Heart left ventricle (tissue), 16 donors: ENCODE measurements at regions not wholly inside any gene's neighbourhood (a gene's known extent, or its start where the extent isn't known, plus 50 kb on each side); places are given as distances from the start of the nearest gene placed in this dataset.
A peak's percentile ranks its signal among the peaks of the same experiment; 100 is the strongest.

ENCODE experiments used
- ATAC-seq, 4 donors: fragments of 200-7000 bp; cut with Tn5 transposase; one replicate each; pipeline ENCODE4 v1.9.1; 2020 to 2022; ENCODE audit warnings: moderate library complexity in 4 of 4, mild to moderate bottlenecking in 3 of 4, moderate number of reproducible peaks in 1 of 4
- DNase-seq, 5 donors: peaks; one replicate each; pipeline ENCODE4 v3.0.0-alpha.2; 2020
- H3K27ac ChIP-seq, 12 donors: fragments of 200-600 bp; sonication (generic) in 4 of 12; one replicate each; pipeline versions ENCODE4 v1.5.0 to v1.8.0; 2016 to 2022; ENCODE audit warnings: mild to moderate bottlenecking in 2 of 12
- H3K27me3 ChIP-seq, 9 donors: fragments of 200-600 bp; sonication (generic) in 2 of 9; one replicate each; pipeline versions ENCODE4 v1.5.1 to v1.8.0; 2016 to 2022; ENCODE audit warnings: mild to moderate bottlenecking in 3 of 9
- H3K36me3 ChIP-seq, 9 donors: fragments of 200-600 bp; sonication (generic) in 2 of 9; one replicate each; pipeline versions ENCODE4 v1.5.0 to v1.8.0; 2018 to 2022; ENCODE audit warnings: mild to moderate bottlenecking in 2 of 9
- H3K4me1 ChIP-seq, 12 donors: fragments of 200-600 bp; sonication (generic) in 4 of 12; one replicate each; pipeline versions ENCODE4 v1.5.0 to v1.8.0; 2016 to 2022; ENCODE audit warnings: mild to moderate bottlenecking in 3 of 12
- H3K4me3 ChIP-seq, 12 donors: fragments of 200-600 bp; sonication (generic) in 4 of 12; one replicate each; pipeline versions ENCODE4 v1.5.0 to v1.8.0; 2017 to 2022; ENCODE audit warnings: mild to moderate bottlenecking in 9 of 12, moderate library complexity in 4 of 12
- H3K9me3 ChIP-seq, 12 donors: fragments of 200-600 bp; sonication (generic) in 4 of 12; one replicate each; pipeline versions ENCODE4 v1.5.0 to v1.8.0; 2016 to 2022; ENCODE audit warnings: mild to moderate bottlenecking in 1 of 12
- POLR2A ChIP-seq, 2 donors: fragments of 450-650 bp; IDR thresholded peaks; one replicate each; pipeline ENCODE4 v1.6.1; 2017; ENCODE audit warnings: antibody characterized with exemption in 2 of 2, mild to moderate bottlenecking in 2 of 2, moderate library complexity in 2 of 2
- WGBS, 4 donors: extraction: QIAGEN DNeasy Blood & Tissue Kit in 2 of 4; methylation state at CpG; one replicate each; pipeline versions ENCODE4 v1.1.5 to v1.1.7; 2013 to 2018; 5-methylcytosine and 5-hydroxymethylcytosine counted together
- intact Hi-C, 10 donors: fragments of 100-400 bp; cut with DNase I; formaldehyde crosslinking; loops; one replicate each; pipeline versions ENCODE4 v1.11.1 to v1.14.2; 2022
- TF ChIP-seq, protein P1 (sequence below), 12 donors: fragments of 200-600 bp; sonication (generic) in 4 of 12; IDR thresholded peaks; one replicate each; pipeline versions ENCODE4 v1.5.0 to v1.8.0; 2018 to 2022; ENCODE audit warnings: antibody characterized with exemption in 12 of 12, mild to moderate bottlenecking in 5 of 12
- donor health status: ischemic (EF 13 %, LVEDD 7.1; RV severe dilation, severe dysfunction).
- donor health status: healthy with polysubstance abuse.
- donor health status: DM: no; HTN: yes; CAD: no.
- donor health status: DM: no; HTN: no; CAD: no.
- donor health status: ischemic (EF 25% LVEDD 6.9; RV normal size, moderate dysfunction).
- donor health status: ischemic (EF 25% LVEDD 5.7; RV mildly dilated, moderate dysfunction).
- donor health status: healthy.
- donor health status: DM: yes; HTN: yes; CAD: no.
- donor health status: ischemic (EF 35%, LVEDD 5.7; RV mildly dilated, moderate dysfunction).
- donor health status: nonischemic (EF 11% LVEDD 7.7; RV severe dilation, severe dysfunction).
- donor health status: DM: yes; HTN: yes; CAD: no.
- donor health status: PGD.
- donor health status: ischemic (EF 29% LVEDD 5.4; RV normal size, mild dysfunction).
- donor health status: nonischemic (EF 23%, LVEDD 6.1; RV moderate dilation, normal function).

- intact Hi-C loops, result no loop called here
Measured at GRCh38 chr21:26297851-26298250, 127.3 kb upstream of the APP start.

DNA sequence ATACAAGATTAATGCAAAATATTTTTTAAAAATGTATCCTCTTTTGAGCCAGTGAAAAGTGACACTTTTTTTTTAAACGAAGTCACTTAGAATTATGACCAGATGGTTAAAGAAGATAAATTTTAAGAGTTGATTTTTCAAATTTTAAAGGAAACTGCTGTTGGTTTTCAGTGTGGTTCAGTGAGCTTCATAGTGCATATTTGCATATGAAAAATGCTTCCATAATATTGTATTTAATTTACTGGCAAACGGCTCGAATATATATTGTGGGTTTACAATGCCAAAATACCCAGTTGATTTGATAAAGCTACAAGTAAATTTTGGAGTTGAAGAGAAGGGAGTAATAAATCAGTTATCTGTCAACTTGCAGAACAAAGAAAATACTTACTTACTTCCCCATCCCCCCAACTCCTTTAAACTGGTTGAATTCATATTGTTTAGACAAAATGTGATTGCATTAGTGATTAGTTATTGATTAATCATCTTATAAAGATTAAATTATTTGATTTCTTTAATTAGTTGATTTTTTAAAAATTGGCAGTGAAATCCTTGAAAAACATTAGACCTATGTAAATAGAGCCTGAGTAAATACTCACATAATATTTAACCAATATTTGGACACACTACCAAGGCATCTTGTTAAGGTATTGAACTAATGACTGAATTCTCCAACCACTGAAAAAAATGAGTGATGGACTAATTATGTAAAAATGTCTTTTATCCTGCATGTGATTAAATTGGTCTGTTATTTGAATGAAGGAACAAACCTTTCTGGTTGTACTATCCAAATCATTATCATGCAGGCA lies 122.8 kb upstream of the APP start:
- Histone ChIP-seq H3K36me3 (no peaks in the 10 kb centered on the region), H3K4me1 (no peaks in the 10 kb centered on the region), H3K27me3 (no peaks in the 10 kb centered on the region), H3K9me3 (peaks cover 0 to 29% (median 16%) of the 10 kb centered on the region in 12 donors), H3K4me3 (no peak overlapping the region), H3K27ac (no peak overlapping the region)
- intact Hi-C loops, result no loop called here
- 74 to 83% (median 79%) methylated on average over 3 of the region's 3 CpGs for WGBS, 4 donors
- ATAC-seq (no peak), DNase-seq (no peak)
- no peak for TF ChIP-seq POLR2A (IDR thresholded peaks at IDR 0.05)
- TF ChIP-seq, protein P1, sequence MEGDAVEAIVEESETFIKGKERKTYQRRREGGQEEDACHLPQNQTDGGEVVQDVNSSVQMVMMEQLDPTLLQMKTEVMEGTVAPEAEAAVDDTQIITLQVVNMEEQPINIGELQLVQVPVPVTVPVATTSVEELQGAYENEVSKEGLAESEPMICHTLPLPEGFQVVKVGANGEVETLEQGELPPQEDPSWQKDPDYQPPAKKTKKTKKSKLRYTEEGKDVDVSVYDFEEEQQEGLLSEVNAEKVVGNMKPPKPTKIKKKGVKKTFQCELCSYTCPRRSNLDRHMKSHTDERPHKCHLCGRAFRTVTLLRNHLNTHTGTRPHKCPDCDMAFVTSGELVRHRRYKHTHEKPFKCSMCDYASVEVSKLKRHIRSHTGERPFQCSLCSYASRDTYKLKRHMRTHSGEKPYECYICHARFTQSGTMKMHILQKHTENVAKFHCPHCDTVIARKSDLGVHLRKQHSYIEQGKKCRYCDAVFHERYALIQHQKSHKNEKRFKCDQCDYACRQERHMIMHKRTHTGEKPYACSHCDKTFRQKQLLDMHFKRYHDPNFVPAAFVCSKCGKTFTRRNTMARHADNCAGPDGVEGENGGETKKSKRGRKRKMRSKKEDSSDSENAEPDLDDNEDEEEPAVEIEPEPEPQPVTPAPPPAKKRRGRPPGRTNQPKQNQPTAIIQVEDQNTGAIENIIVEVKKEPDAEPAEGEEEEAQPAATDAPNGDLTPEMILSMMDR (IDR thresholded peaks at IDR 0.05), result no peak

More at GRCh38 chr21:26297851-26298250, 127.3 kb upstream of the APP start:
- TF ChIP-seq, protein P1 (IDR thresholded peaks at IDR 0.05), result no peak
- TF ChIP-seq POLR2A (IDR thresholded peaks at IDR 0.05), result no peak
- Histone ChIP-seq H3K4me1 (no peaks in the 10 kb centered on the region), H3K36me3 (no peaks in the 10 kb centered on the region), H3K27me3 (no peaks in the 10 kb centered on the region), H3K27ac (no peak overlapping the region), H3K4me3 (no peak overlapping the region), H3K9me3 (peaks cover 0 to 29% (median 16%) of the 10 kb centered on the region in 12 donors)
- DNase-seq (no peak), ATAC-seq (no peak)

DNA sequence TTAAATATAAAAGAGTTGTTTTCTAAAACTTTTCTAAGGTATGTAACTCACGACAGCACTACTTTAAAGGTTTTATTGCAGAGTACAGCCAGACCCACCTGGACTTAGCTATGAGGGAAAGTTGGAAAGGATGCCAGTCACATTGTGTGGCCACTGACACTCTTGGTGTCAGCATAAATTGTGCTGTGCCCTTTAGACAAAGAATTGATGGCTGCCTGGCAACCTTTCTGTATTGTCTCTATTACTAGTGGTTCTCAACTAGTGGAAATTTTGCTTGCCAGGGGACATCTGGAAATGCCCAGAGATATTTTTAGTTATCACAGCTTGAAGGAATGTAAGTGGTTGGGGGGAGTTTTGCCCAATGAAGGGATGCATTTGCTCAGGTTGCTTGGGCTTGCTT lies 117.5 kb upstream of the APP start:
- ATAC-seq, result peak; percentile 65 to 95 (median 87)

DNA sequence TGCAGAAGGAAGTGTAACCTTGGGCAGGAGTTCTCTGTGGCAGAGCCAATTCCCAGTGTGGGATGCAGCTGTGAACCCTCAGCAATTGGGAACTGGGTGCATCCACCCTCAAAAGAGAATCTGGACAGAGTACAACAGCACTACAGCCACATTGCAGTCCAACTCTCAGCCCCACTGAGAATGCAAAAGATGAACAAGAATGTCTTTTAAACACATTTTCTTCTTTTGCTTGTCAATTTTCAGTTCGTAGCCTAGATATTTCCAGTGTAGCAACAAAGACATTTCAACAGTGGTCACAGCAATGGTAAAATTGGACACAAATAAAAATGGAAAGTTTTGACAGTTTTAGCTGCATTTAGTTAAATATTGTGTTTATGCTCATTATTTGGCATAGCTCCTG lies 114.0 kb upstream of the APP start:
- Histone ChIP-seq H3K27me3 (no peaks in the 10 kb centered on the region), H3K9me3 (peaks cover 0 to 4% (median 0%) of the 10 kb centered on the region in 12 donors), H3K27ac (no peak overlapping the region), H3K4me1 (peaks cover 0 to 4% (median 0%) of the 10 kb centered on the region in 12 donors), H3K36me3 (no peaks in the 10 kb centered on the region), H3K4me3 (no peak overlapping the region)
- no peak for ATAC-seq
- DNase-seq, result no peak
- intact Hi-C loops, result no loop called here
- TF ChIP-seq, protein P1 (IDR thresholded peaks at IDR 0.05), result no peak
- no peak for TF ChIP-seq POLR2A (IDR thresholded peaks at IDR 0.05)
- WGBS, 4 donors, result 74 to 92% (median 90%) methylated on average over 1 of the region's 1 CpG

More for the DNA sequence above, 117.5 kb upstream of the APP start:
- WGBS, 4 donors, result 44 to 67% (median 64%) methylated on average over 1 of the region's 1 CpG
- intact Hi-C loops, result no loop called here
- TF ChIP-seq, protein P1 (IDR thresholded peaks at IDR 0.05), result no peak
- no peak for TF ChIP-seq POLR2A (IDR thresholded peaks at IDR 0.05)
- H3K27me3 ChIP-seq, result no peaks in the 10 kb centered on the region
- H3K27ac ChIP-seq, result no peak overlapping the region
- no peak overlapping the region for H3K4me3 ChIP-seq
- DNase-seq, result peak in 1 of 5 donors; percentile 33
- peaks cover 0 to 4% (median 0%) of the 10 kb centered on the region in 12 donors for H3K9me3 ChIP-seq
- H3K36me3 ChIP-seq, result no peaks in the 10 kb centered on the region
- H3K4me1 ChIP-seq, result peaks cover 0 to 4% (median 0%) of the 10 kb centered on the region in 12 donors
